GM18499 (cell line): ENCODE measurements at regions not wholly inside any gene's neighbourhood (a gene's known extent, or its start where the extent isn't known, plus 50 kb on each side); places are given as distances from the start of the nearest gene placed in this dataset.

ENCODE experiments used
- ATAC-seq: cut with Tn5 transposase; IDR thresholded peaks from one replicate; pipeline ENCODE4 v1.9.1; 2021; ENCODE audit warnings: moderate number of reproducible peaks; ENCODE audit not compliant: insufficient read depth, unreplicated experiment

DNA sequence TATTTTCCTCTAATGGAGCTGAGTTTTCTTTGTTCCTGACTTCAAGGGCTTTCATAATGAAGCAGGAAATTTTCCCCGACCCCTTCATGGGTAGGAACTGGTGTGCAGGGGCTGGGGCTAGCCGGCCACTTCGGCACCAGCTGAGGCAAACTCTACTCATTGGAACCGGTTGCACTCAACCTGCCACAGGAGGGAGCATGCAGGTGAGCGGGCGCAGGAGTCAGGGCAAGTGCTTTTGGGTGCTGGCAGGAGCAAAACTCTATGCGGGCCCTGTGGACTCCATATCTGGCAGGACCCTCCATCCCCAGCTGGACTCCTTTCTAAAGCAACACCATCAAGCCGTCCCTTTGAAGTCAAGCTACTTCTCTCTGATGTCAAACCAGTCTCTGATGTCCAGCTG lies 244.2 kb downstream of the EPM2A start:
- no peak for ATAC-seq

DNA sequence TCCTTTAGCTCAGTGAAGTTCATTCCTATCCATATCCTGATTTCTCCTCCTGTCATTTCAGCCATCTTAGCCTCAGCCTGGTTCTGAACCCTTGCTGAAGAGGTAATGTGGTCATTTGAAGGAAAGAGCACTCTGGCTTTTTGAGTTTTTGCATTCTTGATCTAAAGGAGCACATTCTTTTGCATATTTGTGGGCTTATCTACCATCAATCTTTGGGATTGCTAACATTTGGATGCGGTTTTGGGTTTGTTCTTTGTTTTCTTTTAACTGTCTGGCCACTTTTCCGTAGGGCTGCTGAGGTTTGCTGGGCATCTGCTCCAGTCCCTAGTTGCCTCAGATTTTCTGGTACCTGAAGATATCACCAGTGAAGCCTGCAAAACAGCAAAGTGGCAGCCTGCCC lies 238.3 kb downstream of the EPM2A start:
- no peak for ATAC-seq

GRCh38 chr6:145498425-145498824 lies 236.9 kb downstream of the EPM2A start:
- no peak for ATAC-seq

DNA sequence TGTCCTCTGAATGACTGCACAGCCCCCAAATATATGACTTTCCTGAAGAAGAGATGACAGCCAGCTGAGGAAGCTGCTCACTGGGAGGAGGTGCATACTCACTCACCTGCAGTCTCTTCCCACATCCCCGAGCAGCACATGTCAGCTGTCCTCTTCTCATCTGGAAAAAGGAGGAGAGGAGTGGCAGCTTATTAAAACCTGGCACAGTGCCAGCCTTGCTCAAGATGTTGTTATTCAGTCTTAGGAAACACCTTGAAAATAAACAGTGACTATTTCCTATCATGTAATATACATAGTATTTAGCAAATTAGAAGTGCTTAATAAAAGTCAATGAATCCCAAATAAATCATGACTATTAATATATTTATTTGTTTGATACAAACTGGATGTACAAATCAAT lies 232.9 kb downstream of the EPM2A start:
- ATAC-seq: no peak

DNA sequence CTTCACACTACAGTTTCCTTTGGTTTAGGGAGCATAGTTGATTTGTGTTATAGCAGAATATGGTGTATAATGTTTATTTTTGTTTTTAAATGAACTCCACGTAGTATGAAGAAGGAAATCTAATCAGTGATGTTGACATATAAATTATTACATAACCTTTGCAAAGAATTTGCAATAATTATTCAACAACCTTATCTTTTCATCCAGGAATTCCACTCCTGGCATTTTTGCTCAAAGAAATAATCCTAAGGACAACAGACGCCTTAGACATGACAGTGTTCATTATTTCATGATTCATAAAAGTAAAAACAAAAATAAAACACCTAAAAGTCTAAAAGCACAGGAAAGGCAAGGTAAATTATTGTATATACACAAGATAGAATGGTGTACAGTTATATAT lies 229.2 kb downstream of the EPM2A start:
- ATAC-seq: no peak

DNA sequence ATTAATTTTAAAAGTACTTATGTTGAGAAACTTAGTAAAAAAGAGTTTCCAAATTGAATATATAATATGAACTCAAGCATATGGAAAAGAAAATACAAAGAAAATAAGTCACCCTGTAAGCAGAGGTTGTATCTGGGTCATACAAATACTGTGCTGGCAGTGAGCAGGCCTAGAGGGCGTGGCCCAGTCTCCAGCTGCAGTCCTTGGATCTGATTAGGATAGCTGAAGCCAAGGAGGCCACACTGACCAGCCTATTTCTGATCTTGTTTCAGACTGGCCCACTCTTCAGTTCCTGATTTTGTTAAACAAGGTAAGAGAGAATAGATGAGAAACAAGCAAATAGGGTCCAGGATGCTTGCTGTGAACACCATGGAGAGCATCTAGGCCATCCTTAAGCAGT lies 228.8 kb downstream of the EPM2A start:
- ATAC-seq: no peak

- ATAC-seq: no peak
Measured at GRCh38 chr6:145507239-145507638, 228.1 kb downstream of the EPM2A start.

DNA sequence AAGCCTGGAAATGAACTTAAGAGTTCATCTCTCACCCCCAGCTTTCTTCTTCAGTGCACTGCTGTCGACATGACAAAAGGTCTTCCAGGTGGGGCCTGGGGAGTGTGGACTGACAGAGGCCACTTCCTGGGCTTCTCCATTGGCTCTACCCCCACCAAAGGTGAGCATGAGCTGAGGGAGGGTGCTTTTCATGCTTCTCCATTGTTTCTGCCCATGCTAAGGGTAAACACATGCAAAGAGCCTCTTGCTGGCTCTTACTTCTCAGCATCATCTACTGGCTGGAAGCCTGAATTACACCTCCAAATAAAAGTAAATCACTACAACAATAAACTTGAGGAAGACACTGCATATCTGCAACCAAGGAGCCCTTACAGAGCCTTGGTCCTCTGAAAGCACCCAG lies 227.2 kb downstream of the EPM2A start:
- no peak for ATAC-seq

GRCh38 chr6:145517492-145517891 lies 217.8 kb downstream of the EPM2A start:
- ATAC-seq: no peak

DNA sequence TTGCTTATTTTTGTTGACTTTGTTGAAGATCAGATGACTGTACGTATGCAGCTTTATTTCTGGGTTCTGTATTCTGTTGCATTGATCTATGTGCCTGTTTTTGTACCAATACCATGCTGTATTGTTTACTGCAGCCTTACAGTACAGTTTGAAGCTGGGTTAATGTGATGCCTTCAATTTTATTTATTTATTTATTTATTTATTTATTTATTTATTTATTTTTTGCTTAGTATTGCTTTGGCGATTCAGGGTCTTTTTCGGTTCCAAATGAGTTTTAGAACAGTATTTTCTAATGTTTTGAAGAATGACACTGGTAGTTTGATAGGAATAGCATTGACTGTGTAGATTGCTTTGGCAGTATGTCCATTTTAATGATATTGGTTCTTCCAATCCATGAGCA lies 210.3 kb downstream of the EPM2A start:
- no peak for ATAC-seq

- ATAC-seq: no peak
Measured at GRCh38 chr6:145529582-145529981, 205.7 kb downstream of the EPM2A start.

- no peak for ATAC-seq
Measured at GRCh38 chr6:145530454-145530853, 204.9 kb downstream of the EPM2A start.

DNA sequence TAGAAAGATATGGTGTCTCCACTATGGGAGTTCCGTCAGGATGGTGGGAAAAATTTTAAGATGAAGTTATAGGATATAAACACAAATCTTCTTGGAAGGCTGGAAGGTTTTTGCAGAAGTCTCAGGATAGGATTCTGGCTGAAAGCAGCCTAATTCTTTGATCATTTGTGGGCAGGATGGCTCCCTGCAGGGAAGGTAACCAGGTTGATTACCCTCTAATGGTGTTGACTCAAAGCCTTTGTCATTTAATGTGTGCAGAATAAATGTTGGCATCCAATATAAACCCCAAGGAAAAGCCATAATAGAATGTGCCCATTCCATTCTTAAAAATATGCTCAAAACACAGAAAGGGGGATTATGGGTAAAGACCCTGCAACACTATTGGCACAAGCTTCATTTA lies 204.3 kb downstream of the EPM2A start:
- ATAC-seq: no peak

DNA sequence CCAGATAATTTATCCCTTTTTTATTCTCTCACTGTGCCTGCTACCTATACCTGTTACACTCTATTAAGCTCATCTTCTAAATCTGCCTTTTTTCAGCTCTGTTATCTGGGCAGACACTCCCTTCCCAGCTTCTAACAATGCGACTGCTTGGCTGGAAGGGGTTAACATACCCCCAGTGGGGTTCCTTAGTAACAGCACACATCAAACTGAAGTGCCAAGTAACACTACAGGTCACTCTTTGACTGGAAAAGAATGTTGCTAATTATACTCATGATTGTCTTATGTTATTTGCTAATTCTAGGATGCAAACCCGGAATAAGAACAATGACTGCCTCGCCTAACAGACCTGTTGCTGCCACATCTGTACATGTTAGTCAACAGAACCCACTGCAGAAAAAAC lies 203.5 kb downstream of the EPM2A start:
- ATAC-seq: no peak

- no peak for ATAC-seq
Measured at GRCh38 chr6:145532361-145532760, 203.0 kb downstream of the EPM2A start.

GRCh38 chr6:145534989-145535388 lies 200.3 kb downstream of the EPM2A start:
- ATAC-seq: no peak

- no peak for ATAC-seq
Measured at GRCh38 chr6:145538989-145539388, 196.3 kb downstream of the EPM2A start.

DNA sequence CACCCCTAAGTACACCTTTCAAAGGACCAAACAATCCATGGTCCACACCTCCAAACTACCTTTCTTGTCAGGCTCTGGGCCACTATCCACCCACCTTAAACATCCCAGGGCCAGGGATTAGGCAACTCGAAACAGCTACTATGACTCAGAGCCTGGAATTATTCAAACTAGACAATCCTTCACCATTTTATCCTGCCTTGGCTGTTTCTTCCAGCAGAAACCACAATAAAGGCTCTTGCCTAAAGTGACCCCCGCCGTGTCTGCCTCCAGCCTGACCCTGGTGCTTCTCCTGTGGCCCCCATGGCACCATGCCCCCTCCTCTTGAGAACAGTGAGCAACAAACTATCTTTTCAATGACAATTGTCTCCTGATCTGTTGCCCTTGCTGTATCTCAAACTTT lies 195.5 kb downstream of the EPM2A start:
- no peak for ATAC-seq

GRCh38 chr6:145540741-145541140 lies 194.6 kb downstream of the EPM2A start:
- ATAC-seq: no peak

GRCh38 chr6:145544041-145544440 lies 191.3 kb downstream of the EPM2A start:
- no peak for ATAC-seq

DNA sequence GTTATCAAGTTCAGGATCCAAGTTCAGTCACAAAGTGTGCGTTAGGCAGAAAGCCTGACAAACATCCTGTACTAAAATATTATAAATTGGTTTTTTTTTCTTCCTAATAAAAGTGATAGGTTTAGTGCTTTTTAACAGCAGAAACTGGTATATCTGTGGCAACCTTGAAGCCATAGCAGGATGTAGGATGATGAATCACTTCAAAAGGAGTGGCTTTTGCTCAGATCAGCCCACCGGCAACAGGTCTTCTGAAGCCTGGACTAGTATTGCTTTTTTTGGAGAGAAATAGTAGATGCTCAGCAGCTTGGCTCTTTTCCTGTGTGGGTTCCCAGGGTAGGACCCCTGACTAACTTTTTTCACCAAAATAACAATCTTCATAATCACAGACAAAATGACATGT lies 190.8 kb downstream of the EPM2A start:
- ATAC-seq: no peak

DNA sequence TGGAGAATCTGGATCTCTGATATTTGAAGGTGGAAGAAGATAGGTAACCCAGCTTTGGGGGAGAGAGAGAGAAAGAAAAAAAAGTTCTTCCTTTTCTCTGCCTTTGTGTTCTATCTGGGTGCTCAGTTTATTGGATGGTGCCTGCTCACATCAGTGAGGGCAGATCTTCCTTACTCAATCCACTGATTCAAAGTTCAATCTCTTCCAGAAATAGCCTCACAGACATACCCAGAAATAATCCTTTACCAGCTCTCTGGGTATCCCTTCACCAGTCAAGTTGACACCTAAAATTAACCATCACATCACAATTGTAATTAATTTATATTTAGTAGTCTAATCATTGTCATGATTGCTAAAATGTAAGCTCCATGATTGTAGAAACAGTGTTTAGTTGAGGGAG lies 189.1 kb downstream of the EPM2A start:
- ATAC-seq: no peak

DNA sequence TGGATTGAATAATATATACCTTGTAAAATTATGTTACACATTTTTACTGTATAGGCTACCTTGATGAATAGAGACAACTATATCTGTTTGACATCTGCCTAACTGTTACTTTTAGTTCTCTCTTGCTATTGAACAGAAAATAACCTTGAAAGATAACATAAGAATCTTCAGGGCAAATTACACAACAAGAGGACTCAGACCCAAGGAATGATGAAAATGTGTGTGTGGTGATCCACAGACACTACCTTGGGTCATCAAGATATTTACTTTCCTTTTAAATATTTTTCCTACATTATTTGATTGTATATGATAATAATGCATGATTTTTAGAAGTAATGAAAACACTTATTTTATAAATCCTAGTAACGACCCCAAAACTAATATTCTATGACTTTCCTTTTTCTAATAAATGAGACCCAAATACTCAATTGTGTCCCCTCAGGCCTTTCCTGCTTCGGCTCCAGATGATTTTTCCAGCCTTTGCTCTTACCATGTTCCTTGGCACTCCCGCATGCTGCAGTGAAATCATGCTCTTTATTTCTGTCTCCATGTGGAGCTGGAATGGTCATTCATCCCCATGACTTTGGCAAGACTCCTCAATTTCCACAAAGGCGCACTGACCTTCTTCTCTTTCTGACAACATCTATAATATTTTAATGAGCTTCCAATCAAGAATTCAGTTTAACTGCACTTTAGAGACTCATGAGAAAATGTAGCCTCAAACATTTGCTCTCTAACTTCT lies 187.6 kb downstream of the EPM2A start:
- no peak for ATAC-seq
